Stimulated activated naive CD8-positive, alpha-beta T cell treated with anti-CD3 and anti-CD28 coated beads, Interleukin-15, Interleukin-2, amounts not matched to agents 100 U/mL and 50 U/mL, for 24 hours (primary cell): ENCODE measurements at regions not wholly inside any gene's neighbourhood (a gene's known extent, or its start where the extent isn't known, plus 50 kb on each side); places are given as distances from the start of the nearest gene placed in this dataset.

Experiments used
- ATAC-seq: fragments of 150-1000 bp; cut with Tn5 transposase; one replicate; pipeline ENCODE4 v1.10.0; 2021
- DNase-seq: peaks from one replicate; pipeline ENCODE4 v3.0.0; 2021

- ATAC-seq = no peak
- DNase-seq = no peak
Observed at GRCh38 chr22:34738661-34739400, 327.1 kb upstream of the ISX start.

GRCh38 chr22:34743110-34743751 is 322.7 kb upstream of the ISX start:
- ATAC-seq = no peak
- no peak for DNase-seq

- ATAC-seq (no peak), DNase-seq (no peak)
Observed at GRCh38 chr22:34760276-34761008, 305.5 kb upstream of the ISX start.

- ATAC-seq (no peak), DNase-seq (no peak)
Observed at GRCh38 chr22:34761111-34761510, 304.8 kb upstream of the ISX start.

- ATAC-seq (no peak), DNase-seq (no peak)
Observed at GRCh38 chr22:34763496-34763895, 302.5 kb upstream of the ISX start.

GRCh38 chr22:34765115-34765514 is 300.8 kb upstream of the ISX start:
- ATAC-seq (no peak), DNase-seq (no peak)

- DNase-seq (no peak), ATAC-seq (no peak)
Observed at GRCh38 chr22:34769361-34769760, 296.6 kb upstream of the ISX start.

- no peak for DNase-seq
- no peak for ATAC-seq
Observed at GRCh38 chr22:34776817-34777216, 289.1 kb upstream of the ISX start.

GRCh38 chr22:34781681-34782080 is 284.3 kb upstream of the ISX start:
- DNase-seq (no peak), ATAC-seq (no peak)

GRCh38 chr22:34783436-34783835 is 282.5 kb upstream of the ISX start:
- no peak for ATAC-seq
- DNase-seq = no peak

GRCh38 chr22:34784056-34784455 is 281.9 kb upstream of the ISX start:
- DNase-seq = no peak
- ATAC-seq = no peak

- ATAC-seq (no peak), DNase-seq (no peak)
Observed at GRCh38 chr22:34797826-34798225, 268.1 kb upstream of the ISX start.

GRCh38 chr22:34798605-34799004 is 267.4 kb upstream of the ISX start:
- DNase-seq (no peak), ATAC-seq (no peak)

- DNase-seq = no peak
- no peak for ATAC-seq
Observed at GRCh38 chr22:34800260-34800980, 265.5 kb upstream of the ISX start.

GRCh38 chr22:34801221-34801620 is 264.7 kb upstream of the ISX start:
- DNase-seq (no peak), ATAC-seq (no peak)

GRCh38 chr22:34804091-34804490 is 261.9 kb upstream of the ISX start:
- DNase-seq (no peak), ATAC-seq (no peak)

- ATAC-seq = no peak
- no peak for DNase-seq
Observed at GRCh38 chr22:34804604-34805003, 261.4 kb upstream of the ISX start.

GRCh38 chr22:34805771-34806170 is 260.2 kb upstream of the ISX start:
- DNase-seq (no peak), ATAC-seq (no peak)

GRCh38 chr22:34808618-34809017 is 257.3 kb upstream of the ISX start:
- DNase-seq (no peak), ATAC-seq (no peak)

GRCh38 chr22:34812631-34813030 is 253.3 kb upstream of the ISX start:
- ATAC-seq (no peak), DNase-seq (no peak)

GRCh38 chr22:34814260-34815025 is 251.5 kb upstream of the ISX start:
- ATAC-seq (no peak), DNase-seq (no peak)

- no peak for DNase-seq
- no peak for ATAC-seq
Observed at GRCh38 chr22:34829485-34829884, 236.5 kb upstream of the ISX start.
